ENCODE measurements at regions not wholly inside any gene's neighbourhood (a gene's known extent, or its start where the extent isn't known, plus 50 kb on each side); places are given as distances from the start of the nearest gene placed in this dataset.

- no peak overlapping the region for H3K4me3 ChIP-seq (ENCODE audit: low read length)
- no peak overlapping the region for H3K27ac ChIP-seq (ENCODE audit: low read length)
- BruUV-seq (replicated peaks): no TSS peak
- peaks cover 17% of the 10 kb centered on the region for H3K4me1 ChIP-seq (ENCODE audit: insufficient read depth, low read length)
- H3F3A ChIP-seq (ENCODE audit: low read length, unreplicated experiment): no peaks in the 10 kb centered on the region
- ATAC-seq: no peak
- no peaks in the 10 kb centered on the region for H3K36me3 ChIP-seq (ENCODE audit: low read depth, low read length)
- no peaks in the 10 kb centered on the region for H3K9me2 ChIP-seq (replicated peaks; ENCODE audit: low read length)
- H2AFZ ChIP-seq (ENCODE audit: low read length): no peak overlapping the region
- ChIA-PET POLR2A (ENCODE audit: unreplicated experiment) (no interaction called here), CTCF (no interaction called here)
- H3K79me2 ChIP-seq (ENCODE audit: low read length): no peaks in the 10 kb centered on the region
- no peaks in the 10 kb centered on the region for H4K20me1 ChIP-seq (ENCODE audit: low read length)
- TF ChIP-seq EZH2phosphoT487 (IDR thresholded peaks at IDR 0.05; ENCODE audit: borderline replicate concordance, low read length): no peak
- no peak for TF ChIP-seq EZH2 (IDR thresholded peaks at IDR 0.05; ENCODE audit: low read length, unreplicated experiment)
- TF ChIP-seq CTCF (conservative IDR thresholded peaks at IDR 0.05; ENCODE audit: low read depth, low read length): peak; percentile 16; the same call in 1 of the 2 replicates
- intact Hi-C loops (cut with micrococcal nuclease): loop anchor here (10.0 kb wide), 1 partner anchor 149 kb away; no protein-coding TSS in a partner anchor
- peak; percentile 29 for DNase-seq
- H3K4me2 ChIP-seq (ENCODE audit: low read length): peak overlapping the region; percentile 21; the same call in 1 of the 2 replicates
- H3K9me3 ChIP-seq (ENCODE audit: low read length): no peaks in the 10 kb centered on the region
- no peaks in the 10 kb centered on the region for H3K27me3 ChIP-seq (ENCODE audit: low read length)
- no peak overlapping the region for H3K9ac ChIP-seq (ENCODE audit: low read length)
These were observed 179.4 kb downstream of the INHBB start for GRCh38 chr2:120525056-120526046.

- Histone ChIP-seq H4K20me1 (ENCODE audit: low read length) (no peaks in the 10 kb centered on the region), H3K9ac (ENCODE audit: low read length) (no peak overlapping the region), H3F3A (ENCODE audit: low read length, unreplicated experiment) (no peaks in the 10 kb centered on the region), H3K4me1 (ENCODE audit: insufficient read depth, low read length) (peaks cover 17% of the 10 kb centered on the region), H3K9me2 (replicated peaks; ENCODE audit: low read length) (no peaks in the 10 kb centered on the region), H3K79me2 (ENCODE audit: low read length) (no peaks in the 10 kb centered on the region), H2AFZ (ENCODE audit: low read length) (no peak overlapping the region), H3K4me3 (ENCODE audit: low read length) (no peak overlapping the region), H3K27ac (ENCODE audit: low read length) (no peak overlapping the region), H3K4me2 (ENCODE audit: low read length) (no peak overlapping the region), H3K9me3 (ENCODE audit: low read length) (no peaks in the 10 kb centered on the region), H3K27me3 (ENCODE audit: low read length) (no peaks in the 10 kb centered on the region), H3K36me3 (ENCODE audit: low read depth, low read length) (no peaks in the 10 kb centered on the region)
- ATAC-seq (no peak), DNase-seq (no peak)
- TF ChIP-seq CTCF (conservative IDR thresholded peaks at IDR 0.05; ENCODE audit: low read depth, low read length): no peak
- TF ChIP-seq EZH2phosphoT487 (IDR thresholded peaks at IDR 0.05; ENCODE audit: borderline replicate concordance, low read length): no peak
- no peak for TF ChIP-seq EZH2 (IDR thresholded peaks at IDR 0.05; ENCODE audit: low read length, unreplicated experiment)
- CTCF ChIA-PET: no interaction called here
- BruUV-seq (replicated peaks): no TSS peak
- POLR2A ChIA-PET (ENCODE audit: unreplicated experiment): no interaction called here
- intact Hi-C loops (cut with micrococcal nuclease): loop anchor here (10.0 kb wide), 1 partner anchor 149 kb away; no protein-coding TSS in a partner anchor
These were observed 180.2 kb downstream of the INHBB start for GRCh38 chr2:120526047-120526562.

Data from PC-3 (cell line).